ENCODE measurements at regions not wholly inside any gene's neighbourhood (a gene's known extent, or its start where the extent isn't known, plus 50 kb on each side); places are given as distances from the start of the nearest gene placed in this dataset.

DNA sequence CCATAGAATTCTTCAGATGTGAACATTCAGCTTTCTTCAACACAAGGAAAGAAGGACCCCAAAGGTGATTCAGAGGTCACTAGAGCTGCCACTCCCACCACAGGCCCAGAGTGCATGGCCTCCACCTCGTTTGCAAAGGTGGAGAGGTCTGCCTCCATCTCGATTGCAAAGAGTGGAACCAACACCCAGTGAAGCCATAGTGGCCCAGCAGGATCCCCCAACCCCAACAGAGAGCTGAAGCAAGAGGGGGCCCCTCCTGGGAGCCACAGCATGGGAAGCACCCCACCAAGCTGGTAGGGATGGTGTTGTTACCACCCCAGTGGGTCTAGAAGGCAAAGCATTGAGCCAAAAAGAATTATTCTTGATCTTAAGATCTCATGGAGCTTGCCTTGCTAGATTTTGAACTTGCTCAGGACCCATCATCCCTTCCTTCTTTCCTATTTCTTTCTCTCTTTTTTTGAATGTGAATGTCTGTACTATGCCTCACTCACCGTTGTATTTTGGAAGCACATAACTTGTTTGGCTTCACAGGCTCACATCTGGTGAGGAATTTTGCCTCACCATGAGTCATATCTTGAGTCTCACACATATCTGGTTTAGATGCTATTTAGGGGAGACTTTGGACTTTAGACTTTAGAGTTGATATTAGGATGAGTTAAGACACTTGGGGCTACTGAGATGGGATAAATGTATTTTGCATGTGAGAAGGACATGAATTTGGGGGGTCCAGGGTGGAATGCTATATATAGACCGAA, 119.2 kb downstream of the ANKRD60 start:
- H3K4me1 ChIP-seq (ENCODE audit: control insufficient read depth in 5 of 5, insufficient read depth in 5 of 5, low read length in 5 of 5): peaks cover 0 to 1% (median 0%) of the 10 kb centered on the region in 5 donors
- 82 to 84% methylated on average over 4 of the region's 4 CpGs for WGBS, 2 donors
- H3K4me3 ChIP-seq: no peak overlapping the region
- H3K36me3 ChIP-seq (ENCODE audit: control insufficient read depth in 4 of 4, insufficient read depth in 4 of 4, low read length in 4 of 4): no peaks in the 10 kb centered on the region
- peaks cover 0 to 9% (median 2%) of the 10 kb centered on the region in 4 donors for H3K9me3 ChIP-seq (ENCODE audit: control insufficient read depth in 4 of 4, insufficient read depth in 3 of 4, low read length in 3 of 4)
- no peak for DNase-seq
- no peak overlapping the region for H3K27ac ChIP-seq (ENCODE audit: low read depth in 1 of 2, low read length in 1 of 2)
- H3K9ac ChIP-seq (ENCODE audit: insufficient read depth in 1 of 2, low read length in 2 of 2): no peak overlapping the region
- no peak for ATAC-seq (ENCODE audit: insufficient read depth, low FRiP score)
- peaks cover 0 to under 1% (median 0%) of the 10 kb centered on the region in 3 donors for H3K27me3 ChIP-seq (ENCODE audit: control insufficient read depth in 3 of 3, insufficient read depth in 3 of 3, low read length in 2 of 3)
- TF ChIP-seq CTCF (IDR thresholded peaks at IDR 0.05; ENCODE audit: control extremely low read depth, extremely low read depth): no peak

DNA sequence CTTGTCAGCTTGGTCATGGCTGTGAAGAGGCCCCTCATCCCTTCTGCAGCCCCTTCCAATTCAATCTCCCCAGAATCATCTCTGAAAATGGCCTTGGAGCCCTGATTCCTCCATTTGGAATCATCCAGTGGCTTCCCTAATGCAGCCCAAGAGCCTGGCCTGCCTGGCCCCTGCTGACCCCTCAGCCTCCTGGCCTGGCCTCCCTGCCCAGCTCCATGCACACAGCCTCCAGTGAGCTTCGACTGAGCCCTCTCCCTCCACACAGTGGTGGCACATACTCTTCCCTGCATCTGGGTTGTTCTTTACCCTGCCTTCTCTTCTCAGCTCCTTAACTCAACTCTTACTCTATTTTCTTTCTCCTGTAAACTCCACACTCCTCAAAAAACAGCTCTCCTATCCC, 120.9 kb downstream of the ANKRD60 start:
- peaks cover 0 to 2% (median 0%) of the 10 kb centered on the region in 5 donors for H3K4me1 ChIP-seq (ENCODE audit: control insufficient read depth in 5 of 5, insufficient read depth in 5 of 5, low read length in 5 of 5)
- WGBS, 2 donors: 74 to 90% methylated on average over 1 of the region's 1 CpG
- H3K27ac ChIP-seq (ENCODE audit: low read depth in 1 of 2, low read length in 1 of 2): no peak overlapping the region
- peaks cover 0 to 5% (median 0%) of the 10 kb centered on the region in 3 donors for H3K27me3 ChIP-seq (ENCODE audit: control insufficient read depth in 3 of 3, insufficient read depth in 3 of 3, low read length in 2 of 3)
- DNase-seq (no peak), ATAC-seq (ENCODE audit: insufficient read depth, low FRiP score) (no peak)
- no peak overlapping the region for H3K4me3 ChIP-seq
- H3K9me3 ChIP-seq (ENCODE audit: control insufficient read depth in 4 of 4, insufficient read depth in 3 of 4, low read length in 3 of 4): peaks cover 0 to 9% (median 2%) of the 10 kb centered on the region in 4 donors
- no peaks in the 10 kb centered on the region for H3K36me3 ChIP-seq (ENCODE audit: control insufficient read depth in 4 of 4, insufficient read depth in 4 of 4, low read length in 4 of 4)
- TF ChIP-seq CTCF (IDR thresholded peaks at IDR 0.05; ENCODE audit: control extremely low read depth, extremely low read depth): no peak
- H3K9ac ChIP-seq (ENCODE audit: insufficient read depth in 1 of 2, low read length in 2 of 2): no peak overlapping the region

DNA sequence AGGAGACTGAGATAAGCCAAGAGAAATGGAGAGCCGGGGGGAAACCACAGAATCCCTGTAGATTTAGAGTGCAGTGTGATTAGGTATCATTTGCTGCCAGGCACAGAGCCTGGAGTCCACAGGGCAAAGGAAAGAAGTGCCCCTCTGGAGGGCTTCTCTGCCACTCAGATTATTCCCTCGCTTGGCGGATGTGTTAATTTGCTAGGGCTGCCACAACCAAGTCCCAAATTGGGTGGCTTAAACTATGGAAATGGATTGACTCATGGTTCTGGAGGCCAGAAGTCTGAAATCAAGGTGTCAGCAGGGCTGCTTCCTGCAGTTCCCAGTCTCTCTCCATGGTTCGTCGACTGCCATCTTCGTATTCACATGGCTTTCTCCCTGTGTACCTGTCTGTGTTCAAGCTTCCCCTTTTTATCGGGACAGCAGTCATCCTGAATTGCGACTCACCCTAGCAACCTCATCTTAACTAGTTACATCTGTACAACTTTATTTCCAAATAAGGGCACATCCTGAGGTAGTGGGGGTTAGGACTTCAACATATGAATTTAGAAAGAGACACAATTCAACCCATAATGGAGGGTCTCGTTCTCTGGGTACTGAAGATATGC, 122.2 kb downstream of the ANKRD60 start:
- WGBS, 2 donors: 81 to 84% methylated on average over 9 of the region's 9 CpGs
- DNase-seq (no peak), ATAC-seq (ENCODE audit: insufficient read depth, low FRiP score) (no peak)
- no peak for TF ChIP-seq CTCF (IDR thresholded peaks at IDR 0.05; ENCODE audit: control extremely low read depth, extremely low read depth)
- Histone ChIP-seq H3K27ac (ENCODE audit: low read depth in 1 of 2, low read length in 1 of 2) (no peak overlapping the region), H3K9me3 (ENCODE audit: control insufficient read depth in 4 of 4, insufficient read depth in 3 of 4, low read length in 3 of 4) (peaks cover 0 to 9% (median 2%) of the 10 kb centered on the region in 4 donors), H3K36me3 (ENCODE audit: control insufficient read depth in 4 of 4, insufficient read depth in 4 of 4, low read length in 4 of 4) (no peaks in the 10 kb centered on the region), H3K4me3 (no peak overlapping the region), H3K27me3 (ENCODE audit: control insufficient read depth in 3 of 3, insufficient read depth in 3 of 3, low read length in 2 of 3) (peaks cover 0 to 5% (median 0%) of the 10 kb centered on the region in 3 donors), H3K9ac (ENCODE audit: insufficient read depth in 1 of 2, low read length in 2 of 2) (no peak overlapping the region), H3K4me1 (ENCODE audit: control insufficient read depth in 5 of 5, insufficient read depth in 5 of 5, low read length in 5 of 5) (peaks cover 0 to 4% (median 0%) of the 10 kb centered on the region in 5 donors)

All from lung (tissue), 11 donors.